T-cell (primary cell): ENCODE measurements at regions not wholly inside any gene's neighbourhood (a gene's known extent, or its start where the extent isn't known, plus 50 kb on each side); places are given as distances from the start of the nearest gene placed in this dataset.

ENCODE experiments used
- ATAC-seq, 4 experiments: fragments of 200-7000 bp in 3 of 4; fragments of 150-1000 bp in 1 of 4; cut with Tn5 transposase; replicated peaks in 1 of 4; 1 replicate in 3 of 4; 2 replicates in 1 of 4; pipeline ENCODE4 v1.10.0; 2021; ENCODE audit warnings: moderate library complexity in 3 of 4, mild to moderate bottlenecking in 2 of 4, moderate number of reproducible peaks in 1 of 4
- CTCF ChIA-PET, 2 donors: fragments of 300-600 bp; sonication (Branson Sonifier 250); formaldehyde crosslinking; loops; one replicate each; lab custom pipeline; 2022; ENCODE audit warnings: antibody characterized with exemption in 2 of 2; lab: Charles Lee
- POLR2A ChIA-PET, 2 donors: fragments of 300-600 bp; sonication (Branson Sonifier 250); formaldehyde crosslinking; loops; one replicate each; lab custom pipeline; 2022; ENCODE audit warnings: antibody characterized with exemption in 2 of 2; lab: Charles Lee
- DNase-seq, 35 experiments: peaks; one replicate each; pipeline versions ENCODE4 v3.0.0 to v3.0.0-alpha.2; 2013 to 2023
- H3K27ac ChIP-seq: one replicate; pipeline ENCODE4 v1.5.1; 2013; ENCODE audit warnings: low read length
- H3K27me3 ChIP-seq, 2 experiments: replicated peaks in 1 of 2; 1 replicate in 1 of 2; 2 replicates in 1 of 2; pipeline versions ENCODE4 v1.6.1 to v1.7.0; 2013; ENCODE audit warnings: low read length in 1 of 2, mixed read lengths in 1 of 2; ENCODE audit not compliant: control insufficient read depth in 2 of 2, insufficient read depth in 2 of 2; ENCODE audit errors: extremely low read depth in 1 of 2
- H3K36me3 ChIP-seq, 2 donors: 1 replicate in 1 of 2; 2 replicates in 1 of 2; pipeline versions ENCODE4 v1.6.1 to v1.7.0; 2013; ENCODE audit warnings: low read length in 1 of 2; ENCODE audit not compliant: control insufficient read depth in 2 of 2, insufficient read depth in 1 of 2; ENCODE audit errors: extremely low read depth in 1 of 2
- H3K4me1 ChIP-seq, 2 experiments: 1 replicate in 1 of 2; 2 replicates in 1 of 2; pipeline versions ENCODE4 v1.6.1 to v1.7.0; 2013; ENCODE audit warnings: low read length in 2 of 2, mixed read lengths in 1 of 2; ENCODE audit not compliant: insufficient read depth in 2 of 2, control insufficient read depth in 1 of 2; ENCODE audit errors: extremely low read depth in 1 of 2
- H3K4me3 ChIP-seq, 2 donors: 1 replicate in 1 of 2; 2 replicates in 1 of 2; pipeline versions ENCODE4 v1.5.1 to v1.7.0; 2013; ENCODE audit warnings: mild to moderate bottlenecking in 2 of 2, low read length in 1 of 2, moderate library complexity in 1 of 2; ENCODE audit not compliant: control insufficient read depth in 1 of 2; ENCODE audit errors: extremely low read depth in 1 of 2
- H3K9me3 ChIP-seq: 2 replicates; pipeline ENCODE4 v1.7.0; 2013
- H3K27ac Mint-ChIP-seq, 2 donors: one replicate each; pipeline ENCODE4 v1.8.0; 2020 to 2021; ENCODE audit warnings: mild to moderate bottlenecking in 2 of 2, mixed read lengths in 2 of 2
- H3K27me3 Mint-ChIP-seq, 2 donors: one replicate each; pipeline ENCODE4 v1.8.0; 2021 to 2022; ENCODE audit warnings: mixed read lengths in 2 of 2
- H3K36me3 Mint-ChIP-seq: one replicate; pipeline ENCODE4 v1.8.0; 2021; ENCODE audit warnings: mixed read lengths
- H3K4me1 Mint-ChIP-seq, 3 donors: one replicate each; pipeline ENCODE4 v1.8.0; 2020 to 2022; ENCODE audit warnings: mixed read lengths in 3 of 3, mild to moderate bottlenecking in 1 of 3
- H3K4me3 Mint-ChIP-seq, 3 donors: one replicate each; pipeline ENCODE4 v1.8.0; 2020 to 2022; ENCODE audit warnings: mild to moderate bottlenecking in 3 of 3, mixed read lengths in 3 of 3, moderate library complexity in 3 of 3
- H3K9me3 Mint-ChIP-seq, 3 donors: one replicate each; pipeline ENCODE4 v1.8.0; 2020 to 2022; ENCODE audit warnings: mixed read lengths in 3 of 3
- WGBS: methylation state at CpG from one replicate; pipeline ENCODE4 v1.1.5; 2013; ENCODE audit warnings: missing lambda C conversion rate; ENCODE audit not compliant: insufficient coverage; 5-methylcytosine and 5-hydroxymethylcytosine counted together

- Mint-ChIP-seq H3K4me3 (no peak overlapping the region), H3K36me3 (peaks cover 20% of the 10 kb centered on the region), H3K27ac (no peak overlapping the region), H3K9me3 (no peaks in the 10 kb centered on the region), H3K4me1 (no peaks in the 10 kb centered on the region), H3K27me3 (no peaks in the 10 kb centered on the region)
- Histone ChIP-seq H3K4me1 (no peaks in the 10 kb centered on the region), H3K36me3 (no peaks in the 10 kb centered on the region), H3K27me3 (no peaks in the 10 kb centered on the region), H3K4me3 (no peak overlapping the region), H3K27ac (no peak overlapping the region), H3K9me3 (no peaks in the 10 kb centered on the region)
- ATAC-seq = no peak
- POLR2A ChIA-PET = no interaction called here
- WGBS = 94% methylated on average over 2 of the region's 3 CpGs
- CTCF ChIA-PET = no interaction called here
- DNase-seq = no peak
Observed at GRCh38 chr7:136063326-136063666, 86.1 kb upstream of the MTPN start.

GRCh38 chr7:136062625-136063325, 85.6 kb upstream of the MTPN start:
- Mint-ChIP-seq H3K27ac (no peak overlapping the region), H3K9me3 (no peaks in the 10 kb centered on the region), H3K4me1 (no peaks in the 10 kb centered on the region), H3K36me3 (peaks cover 20% of the 10 kb centered on the region), H3K27me3 (no peaks in the 10 kb centered on the region), H3K4me3 (no peak overlapping the region)
- ChIA-PET POLR2A (interaction anchor here in 1 of 2 donors (0.6 kb wide), 1 partner anchor 63 kb away, joined by 4 read pairs; no protein-coding TSS in a partner anchor), CTCF (no interaction called here)
- 100% methylated on average over 1 of the region's 4 CpGs for WGBS
- no peaks in the 10 kb centered on the region for H3K27me3 ChIP-seq
- no peak overlapping the region for H3K4me3 ChIP-seq
- H3K27ac ChIP-seq = no peak overlapping the region
- DNase-seq (no peak), ATAC-seq (no peak)
- H3K36me3 ChIP-seq = no peaks in the 10 kb centered on the region
- H3K9me3 ChIP-seq = no peaks in the 10 kb centered on the region
- no peaks in the 10 kb centered on the region for H3K4me1 ChIP-seq

- H3K36me3 Mint-ChIP-seq = peaks cover 20% of the 10 kb centered on the region
- ChIA-PET POLR2A (no interaction called here), CTCF (no interaction called here)
- Histone ChIP-seq H3K9me3 (no peaks in the 10 kb centered on the region), H3K27me3 (no peaks in the 10 kb centered on the region), H3K4me3 (no peak overlapping the region), H3K36me3 (no peaks in the 10 kb centered on the region), H3K4me1 (no peaks in the 10 kb centered on the region), H3K27ac (no peak overlapping the region)
- H3K4me3 Mint-ChIP-seq = no peak overlapping the region
- 100% methylated on average over 1 of the region's 3 CpGs for WGBS
- ATAC-seq (no peak), DNase-seq (no peak)
- no peaks in the 10 kb centered on the region for H3K9me3 Mint-ChIP-seq
- no peak overlapping the region for H3K27ac Mint-ChIP-seq
- no peaks in the 10 kb centered on the region for H3K4me1 Mint-ChIP-seq
- peaks cover 0 to 4% of the 10 kb centered on the region in 2 donors for H3K27me3 Mint-ChIP-seq
Observed at GRCh38 chr7:136061433-136061832, 84.3 kb upstream of the MTPN start.

- Histone ChIP-seq H3K36me3 (no peaks in the 10 kb centered on the region), H3K4me3 (no peak overlapping the region), H3K4me1 (no peaks in the 10 kb centered on the region), H3K27ac (no peak overlapping the region), H3K9me3 (no peaks in the 10 kb centered on the region), H3K27me3 (no peaks in the 10 kb centered on the region)
- CTCF ChIA-PET = no interaction called here
- H3K4me1 Mint-ChIP-seq = no peaks in the 10 kb centered on the region
- H3K9me3 Mint-ChIP-seq = no peaks in the 10 kb centered on the region
- POLR2A ChIA-PET = no interaction called here
- DNase-seq = no peak
- peaks cover 23% of the 10 kb centered on the region for H3K36me3 Mint-ChIP-seq
- H3K4me3 Mint-ChIP-seq = no peak overlapping the region
- no peak overlapping the region for H3K27ac Mint-ChIP-seq
- no peak for ATAC-seq
- H3K27me3 Mint-ChIP-seq = peaks cover 0 to 4% of the 10 kb centered on the region in 2 donors
Observed at GRCh38 chr7:136058546-136058945, 81.4 kb upstream of the MTPN start.

GRCh38 chr7:136057509-136057908, 80.3 kb upstream of the MTPN start:
- POLR2A ChIA-PET = no interaction called here

GRCh38 chr7:136056651-136057231, 79.6 kb upstream of the MTPN start:
- Histone ChIP-seq H3K27me3 (no peaks in the 10 kb centered on the region), H3K36me3 (no peaks in the 10 kb centered on the region), H3K4me1 (no peaks in the 10 kb centered on the region), H3K4me3 (no peak overlapping the region), H3K9me3 (no peaks in the 10 kb centered on the region), H3K27ac (no peak overlapping the region)
- H3K4me1 Mint-ChIP-seq = no peaks in the 10 kb centered on the region
- H3K27me3 Mint-ChIP-seq = peaks cover 0 to 4% of the 10 kb centered on the region in 2 donors
- ChIA-PET POLR2A (no interaction called here), CTCF (no interaction called here)
- ATAC-seq (no peak), DNase-seq (no peak)
- H3K36me3 Mint-ChIP-seq = peaks cover 28% of the 10 kb centered on the region
- no peaks in the 10 kb centered on the region for H3K9me3 Mint-ChIP-seq
- H3K4me3 Mint-ChIP-seq = no peak overlapping the region
- WGBS = 24% methylated on average over 2 of the region's 6 CpGs
- no peak overlapping the region for H3K27ac Mint-ChIP-seq

More at GRCh38 chr7:136057509-136057908, 80.3 kb upstream of the MTPN start:
- DNase-seq (no peak), ATAC-seq (no peak)
- H3K4me3 ChIP-seq = no peak overlapping the region
- Mint-ChIP-seq H3K27me3 (peaks cover 0 to 4% of the 10 kb centered on the region in 2 donors), H3K36me3 (peaks cover 28% of the 10 kb centered on the region), H3K9me3 (no peaks in the 10 kb centered on the region), H3K4me1 (no peaks in the 10 kb centered on the region), H3K4me3 (no peak overlapping the region), H3K27ac (no peak overlapping the region)
- H3K27me3 ChIP-seq = no peaks in the 10 kb centered on the region
- 100% methylated on average over 2 of the region's 6 CpGs for WGBS
- no peaks in the 10 kb centered on the region for H3K36me3 ChIP-seq
- CTCF ChIA-PET = no interaction called here
- no peaks in the 10 kb centered on the region for H3K4me1 ChIP-seq
- no peak overlapping the region for H3K27ac ChIP-seq
- no peaks in the 10 kb centered on the region for H3K9me3 ChIP-seq
